HG02610 (cell line): ENCODE measurements at regions not wholly inside any gene's neighbourhood (a gene's known extent, or its start where the extent isn't known, plus 50 kb on each side); places are given as distances from the start of the nearest gene placed in this dataset.
"Not testable (repeated sequence)": the region's sequence is repeated elsewhere in the genome, so short reads cannot be mapped to it uniquely, and the experiment has no call there.

Experiments
- ATAC-seq: cut with Tn5 transposase; IDR thresholded peaks from one replicate; pipeline ENCODE4 v1.9.1; 2021; ENCODE audit warnings: mild to moderate bottlenecking, moderate library complexity; ENCODE audit not compliant: unreplicated experiment

- ATAC-seq = no peak
These were observed 201.8 kb upstream of the AGR3 start for GRCh38 chr7:17083392-17084165.

- no peak for ATAC-seq
These were observed 202.3 kb upstream of the AGR3 start for GRCh38 chr7:17084166-17084475.

- no peak for ATAC-seq
These were observed 203.4 kb upstream of the AGR3 start for GRCh38 chr7:17085186-17085585.

GRCh38 chr7:17086403-17086802, 204.6 kb upstream of the AGR3 start:
- no peak for ATAC-seq

- ATAC-seq = no peak
These were observed 207.7 kb upstream of the AHR start for GRCh38 chr7:17090751-17091150.

- ATAC-seq = no peak
These were observed 205.0 kb upstream of the AHR start for GRCh38 chr7:17093461-17093860.

- no peak for ATAC-seq
These were observed 203.4 kb upstream of the AHR start for GRCh38 chr7:17094963-17095574.

- ATAC-seq = no peak
These were observed 202.5 kb upstream of the AHR start for GRCh38 chr7:17095931-17096330.

- no peak for ATAC-seq
These were observed 200.7 kb upstream of the AHR start for GRCh38 chr7:17097668-17098297.

- no peak for ATAC-seq
These were observed 199.9 kb upstream of the AHR start for GRCh38 chr7:17098515-17098914.

- no peak for ATAC-seq
These were observed 199.1 kb upstream of the AHR start for GRCh38 chr7:17099083-17099973.

GRCh38 chr7:17099974-17100509, 198.4 kb upstream of the AHR start:
- not testable (repeated sequence) for ATAC-seq

GRCh38 chr7:17101207-17101696, 197.2 kb upstream of the AHR start:
- no peak for ATAC-seq

GRCh38 chr7:17103170-17103569, 195.3 kb upstream of the AHR start:
- ATAC-seq = no peak

GRCh38 chr7:17103984-17104383, 194.5 kb upstream of the AHR start:
- no peak for ATAC-seq

- no peak for ATAC-seq
These were observed 194.0 kb upstream of the AHR start for GRCh38 chr7:17104419-17104818.

GRCh38 chr7:17105701-17106100, 192.8 kb upstream of the AHR start:
- ATAC-seq = no peak

GRCh38 chr7:17108049-17108584, 190.3 kb upstream of the AHR start:
- no peak for ATAC-seq

- ATAC-seq = no peak
These were observed 189.4 kb upstream of the AHR start for GRCh38 chr7:17109020-17109419.

GRCh38 chr7:17113770-17114169, 184.7 kb upstream of the AHR start:
- ATAC-seq = not testable (repeated sequence)

- ATAC-seq = no peak
These were observed 180.0 kb upstream of the AHR start for GRCh38 chr7:17118412-17118811.
